ENCODE measurements at regions not wholly inside any gene's neighbourhood (a gene's known extent, or its start where the extent isn't known, plus 50 kb on each side); places are given as distances from the start of the nearest gene placed in this dataset.

- DNase-seq (ENCODE audit: low read depth, low spot score), result no peak
- Histone ChIP-seq H3K27ac (no peak overlapping the region), H3K9ac (ENCODE audit: insufficient read length) (no peak overlapping the region), H3K9me3 (ENCODE audit: low read depth, low read length) (0 out of 2 replicates have a peak, but pooled peaks cover 3% of the 10 kb centered on the region), H3K36me3 (ENCODE audit: insufficient read depth, low read length) (no peaks in the 10 kb centered on the region), H3K4me3 (no peak overlapping the region)
- TF ChIP-seq FOXP2 (optimal IDR thresholded peaks at IDR 0.05; ENCODE audit: control extremely low read depth, extremely low read length, insufficient read depth), result no peak
- no peak for TF ChIP-seq POLR2AphosphoS5 (IDR thresholded peaks at IDR 0.05; ENCODE audit: borderline replicate concordance, low read depth, low read length)
- no peak for TF ChIP-seq EZH2 (IDR thresholded peaks at IDR 0.05)
Observed at GRCh38 chr12:69022674-69023073, 89.7 kb upstream of the CPM start.

GRCh38 chr12:69023840-69024239, 90.9 kb upstream of the CPM start:
- no peak for DNase-seq (ENCODE audit: low read depth, low spot score)
- TF ChIP-seq FOXP2 (optimal IDR thresholded peaks at IDR 0.05; ENCODE audit: control extremely low read depth, extremely low read length, insufficient read depth) (no peak), POLR2AphosphoS5 (IDR thresholded peaks at IDR 0.05; ENCODE audit: borderline replicate concordance, low read depth, low read length) (no peak), EZH2 (IDR thresholded peaks at IDR 0.05) (no peak)
- Histone ChIP-seq H3K4me3 (no peak overlapping the region), H3K36me3 (ENCODE audit: insufficient read depth, low read length) (no peaks in the 10 kb centered on the region), H3K27ac (no peak overlapping the region), H3K9ac (ENCODE audit: insufficient read length) (no peak overlapping the region), H3K9me3 (ENCODE audit: low read depth, low read length) (0 out of 2 replicates have a peak, but pooled peaks cover 3% of the 10 kb centered on the region)

GRCh38 chr12:69024413-69024812, 91.4 kb upstream of the CPM start:
- 0 out of 2 replicates have a peak, but pooled peaks cover 3% of the 10 kb centered on the region for H3K9me3 ChIP-seq (ENCODE audit: low read depth, low read length)
- no peak for DNase-seq (ENCODE audit: low read depth, low spot score)
- H3K9ac ChIP-seq (ENCODE audit: insufficient read length), result no peak overlapping the region
- no peak overlapping the region for H3K27ac ChIP-seq
- TF ChIP-seq FOXP2 (optimal IDR thresholded peaks at IDR 0.05; ENCODE audit: control extremely low read depth, extremely low read length, insufficient read depth) (no peak), POLR2AphosphoS5 (IDR thresholded peaks at IDR 0.05; ENCODE audit: borderline replicate concordance, low read depth, low read length) (no peak), EZH2 (IDR thresholded peaks at IDR 0.05) (no peak)
- H3K4me3 ChIP-seq, result no peak overlapping the region
- H3K36me3 ChIP-seq (ENCODE audit: insufficient read depth, low read length), result no peaks in the 10 kb centered on the region

GRCh38 chr12:69024907-69025306, 91.9 kb upstream of the CPM start:
- Histone ChIP-seq H3K9me3 (ENCODE audit: low read depth, low read length) (0 out of 2 replicates have a peak, but pooled peaks cover 3% of the 10 kb centered on the region), H3K27ac (no peak overlapping the region), H3K4me3 (no peak overlapping the region), H3K36me3 (ENCODE audit: insufficient read depth, low read length) (no peaks in the 10 kb centered on the region), H3K9ac (ENCODE audit: insufficient read length) (no peak overlapping the region)
- no peak for DNase-seq (ENCODE audit: low read depth, low spot score)
- no peak for TF ChIP-seq POLR2AphosphoS5 (IDR thresholded peaks at IDR 0.05; ENCODE audit: borderline replicate concordance, low read depth, low read length)

- Histone ChIP-seq H3K4me3 (no peak overlapping the region), H3K9ac (ENCODE audit: insufficient read length) (no peak overlapping the region), H3K9me3 (ENCODE audit: low read depth, low read length) (no peaks in the 10 kb centered on the region), H3K36me3 (ENCODE audit: insufficient read depth, low read length) (no peaks in the 10 kb centered on the region), H3K27ac (no peak overlapping the region)
- TF ChIP-seq POLR2AphosphoS5 (IDR thresholded peaks at IDR 0.05; ENCODE audit: borderline replicate concordance, low read depth, low read length), result no peak
- TF ChIP-seq FOXP2 (optimal IDR thresholded peaks at IDR 0.05; ENCODE audit: control extremely low read depth, extremely low read length, insufficient read depth), result no peak
- no peak for TF ChIP-seq EZH2 (IDR thresholded peaks at IDR 0.05)
- no peak for DNase-seq (ENCODE audit: low read depth, low spot score)
Observed at GRCh38 chr12:69026336-69026735, 93.4 kb upstream of the CPM start.

GRCh38 chr12:69027411-69027881, 94.5 kb upstream of the CPM start:
- H3K4me3 ChIP-seq, result no peak overlapping the region
- H3K9me3 ChIP-seq (ENCODE audit: low read depth, low read length), result no peaks in the 10 kb centered on the region
- H3K36me3 ChIP-seq (ENCODE audit: insufficient read depth, low read length), result no peaks in the 10 kb centered on the region
- no peak overlapping the region for H3K27ac ChIP-seq
- no peak overlapping the region for H3K9ac ChIP-seq (ENCODE audit: insufficient read length)
- TF ChIP-seq FOXP2 (optimal IDR thresholded peaks at IDR 0.05; ENCODE audit: control extremely low read depth, extremely low read length, insufficient read depth), result no peak
- no peak for TF ChIP-seq EZH2 (IDR thresholded peaks at IDR 0.05)
- TF ChIP-seq POLR2AphosphoS5 (IDR thresholded peaks at IDR 0.05; ENCODE audit: borderline replicate concordance, low read depth, low read length), result no peak
- DNase-seq (ENCODE audit: low read depth, low spot score), result no peak

GRCh38 chr12:69028941-69029729, 96.2 kb upstream of the CPM start:
- no peak overlapping the region for H3K27ac ChIP-seq
- no peak overlapping the region for H3K4me3 ChIP-seq
- no peak for TF ChIP-seq FOXP2 (optimal IDR thresholded peaks at IDR 0.05; ENCODE audit: control extremely low read depth, extremely low read length, insufficient read depth)
- H3K9me3 ChIP-seq (ENCODE audit: low read depth, low read length), result no peaks in the 10 kb centered on the region
- H3K9ac ChIP-seq (ENCODE audit: insufficient read length), result no peak overlapping the region
- no peaks in the 10 kb centered on the region for H3K36me3 ChIP-seq (ENCODE audit: insufficient read depth, low read length)
- no peak for DNase-seq (ENCODE audit: low read depth, low spot score)

GRCh38 chr12:69030321-69030720, 97.3 kb upstream of the CPM start:
- H3K4me3 ChIP-seq, result no peak overlapping the region
- no peaks in the 10 kb centered on the region for H3K36me3 ChIP-seq (ENCODE audit: insufficient read depth, low read length)
- no peak for DNase-seq (ENCODE audit: low read depth, low spot score)
- no peak for TF ChIP-seq FOXP2 (optimal IDR thresholded peaks at IDR 0.05; ENCODE audit: control extremely low read depth, extremely low read length, insufficient read depth)
- no peak for TF ChIP-seq EZH2 (IDR thresholded peaks at IDR 0.05)
- no peak for TF ChIP-seq POLR2AphosphoS5 (IDR thresholded peaks at IDR 0.05; ENCODE audit: borderline replicate concordance, low read depth, low read length)
- H3K27ac ChIP-seq, result no peak overlapping the region
- no peak overlapping the region for H3K9ac ChIP-seq (ENCODE audit: insufficient read length)
- H3K9me3 ChIP-seq (ENCODE audit: low read depth, low read length), result no peaks in the 10 kb centered on the region

GRCh38 chr12:69036533-69036932, 103.6 kb upstream of the CPM start:
- no peak overlapping the region for H3K27ac ChIP-seq
- H3K4me3 ChIP-seq, result no peak overlapping the region
- no peak for DNase-seq (ENCODE audit: low read depth, low spot score)
- no peaks in the 10 kb centered on the region for H3K36me3 ChIP-seq (ENCODE audit: insufficient read depth, low read length)
- H3K9me3 ChIP-seq (ENCODE audit: low read depth, low read length), result no peaks in the 10 kb centered on the region
- no peak overlapping the region for H3K9ac ChIP-seq (ENCODE audit: insufficient read length)
- TF ChIP-seq FOXP2 (optimal IDR thresholded peaks at IDR 0.05; ENCODE audit: control extremely low read depth, extremely low read length, insufficient read depth), result no peak
- no peak for TF ChIP-seq EZH2 (IDR thresholded peaks at IDR 0.05)
- no peak for TF ChIP-seq POLR2AphosphoS5 (IDR thresholded peaks at IDR 0.05; ENCODE audit: borderline replicate concordance, low read depth, low read length)
